ENCODE measurements at regions not wholly inside any gene's neighbourhood (a gene's known extent, or its start where the extent isn't known, plus 50 kb on each side); places are given as distances from the start of the nearest gene placed in this dataset.

GRCh38 chr4:89400287-89401035 lies 92.9 kb upstream of the GPRIN3 start:
- TF ChIP-seq POLR2AphosphoS5 (IDR thresholded peaks at IDR 0.05; ENCODE audit: low read depth, low read length) (no peak), REST (IDR thresholded peaks at IDR 0.05; ENCODE audit: insufficient read depth in 1 of 2, low read depth in 2 of 2, low read length in 2 of 2) (no peak), TAF1 (IDR thresholded peaks at IDR 0.05; ENCODE audit: borderline replicate concordance, insufficient read depth, low read length) (no peak)
